Astrocyte (in vitro differentiated cells and primary cell): ENCODE measurements at regions not wholly inside any gene's neighbourhood (a gene's known extent, or its start where the extent isn't known, plus 50 kb on each side); places are given as distances from the start of the nearest gene placed in this dataset.

Source experiments
- CTCF ChIP-seq: IDR thresholded peaks from 2 replicates; pipeline ENCODE4 v1.5.1; 2011; ENCODE audit warnings: low read depth, mild to moderate bottlenecking, inconsistent platforms, low read length, moderate library complexity; ENCODE audit not compliant: insufficient read depth
- EZH2 ChIP-seq: IDR thresholded peaks from 2 replicates; pipeline ENCODE4 v1.6.1; 2012; ENCODE audit warnings: mild to moderate bottlenecking, low read length, inconsistent platforms; ENCODE audit not compliant: insufficient read depth

DNA sequence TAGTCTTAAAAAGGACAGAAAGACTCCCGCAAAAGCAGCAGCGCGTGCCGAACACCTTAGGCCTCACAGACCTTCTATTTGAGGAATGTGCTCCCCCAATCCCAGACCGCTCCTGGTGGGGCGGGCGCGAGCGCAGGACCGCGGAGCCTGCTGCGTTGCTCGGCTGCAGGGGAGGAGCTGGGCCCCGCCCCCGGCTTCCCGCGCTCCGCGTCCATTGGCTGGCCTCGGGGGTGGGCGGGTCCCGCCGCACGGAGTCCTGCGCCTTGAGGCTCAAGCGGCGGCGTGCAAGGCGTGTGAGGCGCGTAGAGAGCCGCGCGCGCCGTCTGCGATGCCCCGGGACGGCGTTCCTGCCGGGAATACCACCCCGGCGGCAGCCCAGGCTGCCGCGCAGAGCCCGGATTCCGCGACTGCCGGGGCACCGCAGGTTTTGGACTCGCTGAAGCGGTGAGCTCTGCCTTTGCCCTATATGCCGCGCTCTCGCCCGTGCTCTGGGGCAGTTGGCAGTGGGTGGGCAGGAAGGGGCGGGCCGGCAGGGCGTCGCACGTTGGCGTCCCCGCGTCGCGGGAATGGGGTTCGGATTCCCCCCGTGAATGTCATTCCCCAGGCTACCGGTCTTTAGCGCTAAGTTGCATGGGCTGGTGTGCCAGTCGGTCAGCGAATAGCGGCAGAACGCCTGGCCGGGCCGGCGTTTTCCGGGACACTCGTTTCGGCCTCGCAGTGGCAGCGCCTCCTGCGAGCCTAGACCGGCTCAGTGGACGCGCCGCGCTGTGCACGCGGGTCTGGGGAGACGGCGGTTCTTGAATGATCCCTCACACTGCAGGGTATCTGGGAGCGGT is 49.6 kb upstream of the PAIP2B start:
- TF ChIP-seq CTCF (no peak), EZH2 (no peak)
